OCI-LY7 (cell line): ENCODE measurements at regions not wholly inside any gene's neighbourhood (a gene's known extent, or its start where the extent isn't known, plus 50 kb on each side); places are given as distances from the start of the nearest gene placed in this dataset.
A peak's percentile ranks its signal among the peaks of the same experiment; 100 is the strongest.

Experiments
- BruUV-seq: library from RNA; stranded (reverse); fragments of 400-500 nt; replicated peaks from 2 replicates; lab custom pipeline; 2021; lab: Mats Ljungman, UMichigan
- CTCF ChIA-PET: fragments of 300-600 bp; sonication (Branson Sonifier 250); formaldehyde crosslinking; loops from one replicate; lab custom pipeline; 2022; ENCODE audit warnings: antibody characterized with exemption; ENCODE audit not compliant: unreplicated experiment; lab: Charles Lee
- POLR2A ChIA-PET: fragments of 300-600 bp; sonication (Branson Sonifier 250); formaldehyde crosslinking; loops from one replicate; lab custom pipeline; 2022; ENCODE audit warnings: antibody characterized with exemption; lab: Charles Lee
- DNase-seq: peaks from one replicate; pipeline ENCODE4 v3.0.0-alpha.2; 2015; ENCODE audit warnings: low spot score
- H2AFZ ChIP-seq: fragments of 200-600 bp; sonication (generic), shearing (Covaris generic); 2 replicates; pipeline ENCODE4 v1.6.1; 2014; ENCODE audit warnings: mild to moderate bottlenecking, antibody characterized with exemption, low read length, moderate library complexity
- H3K27ac ChIP-seq: fragments of 200-600 bp; sonication (generic); 2 replicates; pipeline ENCODE4 v1.5.1; 2014; ENCODE audit warnings: mixed run types, low read depth, mild to moderate bottlenecking, moderate library complexity, low read length, inconsistent platforms; ENCODE audit not compliant: poor library complexity, severe bottlenecking
- H3K36me3 ChIP-seq: fragments of 200-600 bp; sonication (generic); 2 replicates; pipeline ENCODE4 v1.6.1; 2014; ENCODE audit warnings: mild to moderate bottlenecking, antibody characterized with exemption, low read length, moderate library complexity, mixed read lengths; ENCODE audit not compliant: insufficient read depth
- H3K4me1 ChIP-seq: fragments of 200-600 bp; sonication (generic); 2 replicates; pipeline ENCODE4 v1.5.1; 2014; ENCODE audit warnings: mild to moderate bottlenecking, low read length; ENCODE audit not compliant: insufficient read depth, poor library complexity, severe bottlenecking
- H3K4me2 ChIP-seq: fragments of 200-600 bp; sonication (generic); 2 replicates; pipeline ENCODE4 v1.6.1; 2014; ENCODE audit warnings: mild to moderate bottlenecking, low read length
- H3K4me3 ChIP-seq: fragments of 200-600 bp; sonication (generic); 2 replicates; pipeline ENCODE4 v1.5.1; 2014; ENCODE audit warnings: mild to moderate bottlenecking, low read depth, low read length; ENCODE audit not compliant: poor library complexity, severe bottlenecking
- H3K79me2 ChIP-seq: fragments of 200-600 bp; sonication (generic); 2 replicates; pipeline ENCODE4 v1.6.1; 2016; ENCODE audit warnings: low read depth, mild to moderate bottlenecking, low read length, moderate library complexity, mixed read lengths; ENCODE audit not compliant: insufficient read depth
- H3K9me2 ChIP-seq: fragments of 200-600 bp; sonication (generic); 2 replicates; pipeline ENCODE4 v1.6.1; 2016; ENCODE audit warnings: mild to moderate bottlenecking, low read length, mixed read lengths; ENCODE audit not compliant: insufficient read depth
- H3K9me3 ChIP-seq: fragments of 200-600 bp; sonication (generic); 2 replicates; pipeline ENCODE4 v1.6.1; 2014; ENCODE audit warnings: mild to moderate bottlenecking, mixed run types, low read length, mixed read lengths
- H4K20me1 ChIP-seq: fragments of 200-600 bp; sonication (generic); 2 replicates; pipeline ENCODE4 v1.6.1; 2014; ENCODE audit warnings: mild to moderate bottlenecking, antibody characterized with exemption, low read length, moderate library complexity, mixed read lengths; ENCODE audit not compliant: insufficient read depth
- EZH2phosphoT487 ChIP-seq: fragments of 200-600 bp; sonication (generic); IDR thresholded peaks from 2 replicates; pipeline ENCODE4 v1.6.1; 2018; ENCODE audit warnings: low read depth, borderline replicate concordance, mild to moderate bottlenecking, mixed run types, antibody characterized with exemption, low read length, moderate library complexity, mixed read lengths
- intact Hi-C: fragments of 100-400 bp; cut with micrococcal nuclease; formaldehyde crosslinking; loops from one replicate; pipeline ENCODE4 v1.10.0; 2022; ENCODE audit not compliant: unreplicated experiment
- TF ChIP-seq, protein P1 (sequence below): fragments of 200-600 bp; sonication (generic); conservative IDR thresholded peaks from 2 replicates; pipeline ENCODE4 v1.5.1; 2014; ENCODE audit warnings: mild to moderate bottlenecking, antibody characterized with exemption, low read length, moderate library complexity, mixed read lengths

DNA sequence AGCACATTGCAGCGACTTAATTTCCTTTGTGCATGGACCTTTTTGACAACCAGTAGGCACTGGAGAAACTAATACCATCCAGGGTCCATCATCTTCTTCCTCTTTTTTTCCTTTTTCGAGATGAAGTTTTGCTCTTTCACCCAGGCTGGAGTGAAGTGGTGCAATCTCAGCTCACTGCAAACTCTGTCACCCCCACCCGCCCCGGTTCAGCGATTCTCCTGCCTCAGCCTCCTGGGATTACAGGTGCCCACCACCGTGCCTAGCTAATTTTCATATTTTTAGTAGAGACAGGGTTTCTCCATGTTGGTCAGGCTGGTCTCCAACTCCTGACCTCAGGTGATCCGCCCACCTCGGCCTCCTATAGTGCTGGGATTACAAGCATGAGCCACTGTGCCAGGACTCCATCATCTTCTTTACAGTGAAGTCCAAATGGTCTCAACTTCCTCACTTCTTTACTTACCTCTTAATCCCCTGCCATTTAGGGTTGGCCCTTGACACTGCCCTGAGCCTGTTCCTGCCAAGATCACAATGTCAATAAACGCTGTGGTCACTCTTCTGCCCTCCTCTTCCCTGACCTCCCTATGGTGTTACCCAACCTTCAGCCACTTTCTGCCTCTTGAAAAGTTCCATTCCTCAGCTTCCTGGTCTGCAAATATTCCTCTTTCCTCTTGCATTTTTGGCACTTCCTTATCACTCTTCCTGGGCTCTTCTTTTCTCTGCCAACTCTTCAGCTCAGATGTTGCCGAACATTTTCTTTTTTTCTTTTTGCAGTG lies 119.8 kb upstream of the SLC34A2 start:
- Histone ChIP-seq H3K79me2 (no peaks in the 10 kb centered on the region), H3K27ac (peak overlapping the region; percentile 55), H3K9me2 (no peaks in the 10 kb centered on the region), H3K36me3 (no peaks in the 10 kb centered on the region), H3K4me2 (peak overlapping the region; percentile 46), H3K4me3 (peak overlapping the region; percentile 22), H3K4me1 (peaks cover 37% of the 10 kb centered on the region), H4K20me1 (no peaks in the 10 kb centered on the region), H3K9me3 (no peaks in the 10 kb centered on the region), H2AFZ (peak overlapping the region; percentile 13; the same call in 1 of the 2 replicates)
- POLR2A ChIA-PET = interaction anchor here (0.6 to 1.4 kb wide), 3 partner anchors 16 to 950 kb away, joined by 4 to 6 read pairs (median 5); no protein-coding TSS in a partner anchor
- intact Hi-C loops = no loop called here
- BruUV-seq = no TSS peak
- TF ChIP-seq, protein P1, sequence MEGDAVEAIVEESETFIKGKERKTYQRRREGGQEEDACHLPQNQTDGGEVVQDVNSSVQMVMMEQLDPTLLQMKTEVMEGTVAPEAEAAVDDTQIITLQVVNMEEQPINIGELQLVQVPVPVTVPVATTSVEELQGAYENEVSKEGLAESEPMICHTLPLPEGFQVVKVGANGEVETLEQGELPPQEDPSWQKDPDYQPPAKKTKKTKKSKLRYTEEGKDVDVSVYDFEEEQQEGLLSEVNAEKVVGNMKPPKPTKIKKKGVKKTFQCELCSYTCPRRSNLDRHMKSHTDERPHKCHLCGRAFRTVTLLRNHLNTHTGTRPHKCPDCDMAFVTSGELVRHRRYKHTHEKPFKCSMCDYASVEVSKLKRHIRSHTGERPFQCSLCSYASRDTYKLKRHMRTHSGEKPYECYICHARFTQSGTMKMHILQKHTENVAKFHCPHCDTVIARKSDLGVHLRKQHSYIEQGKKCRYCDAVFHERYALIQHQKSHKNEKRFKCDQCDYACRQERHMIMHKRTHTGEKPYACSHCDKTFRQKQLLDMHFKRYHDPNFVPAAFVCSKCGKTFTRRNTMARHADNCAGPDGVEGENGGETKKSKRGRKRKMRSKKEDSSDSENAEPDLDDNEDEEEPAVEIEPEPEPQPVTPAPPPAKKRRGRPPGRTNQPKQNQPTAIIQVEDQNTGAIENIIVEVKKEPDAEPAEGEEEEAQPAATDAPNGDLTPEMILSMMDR = no peak
- peak; percentile 32 for DNase-seq
- CTCF ChIA-PET = no interaction called here

DNA sequence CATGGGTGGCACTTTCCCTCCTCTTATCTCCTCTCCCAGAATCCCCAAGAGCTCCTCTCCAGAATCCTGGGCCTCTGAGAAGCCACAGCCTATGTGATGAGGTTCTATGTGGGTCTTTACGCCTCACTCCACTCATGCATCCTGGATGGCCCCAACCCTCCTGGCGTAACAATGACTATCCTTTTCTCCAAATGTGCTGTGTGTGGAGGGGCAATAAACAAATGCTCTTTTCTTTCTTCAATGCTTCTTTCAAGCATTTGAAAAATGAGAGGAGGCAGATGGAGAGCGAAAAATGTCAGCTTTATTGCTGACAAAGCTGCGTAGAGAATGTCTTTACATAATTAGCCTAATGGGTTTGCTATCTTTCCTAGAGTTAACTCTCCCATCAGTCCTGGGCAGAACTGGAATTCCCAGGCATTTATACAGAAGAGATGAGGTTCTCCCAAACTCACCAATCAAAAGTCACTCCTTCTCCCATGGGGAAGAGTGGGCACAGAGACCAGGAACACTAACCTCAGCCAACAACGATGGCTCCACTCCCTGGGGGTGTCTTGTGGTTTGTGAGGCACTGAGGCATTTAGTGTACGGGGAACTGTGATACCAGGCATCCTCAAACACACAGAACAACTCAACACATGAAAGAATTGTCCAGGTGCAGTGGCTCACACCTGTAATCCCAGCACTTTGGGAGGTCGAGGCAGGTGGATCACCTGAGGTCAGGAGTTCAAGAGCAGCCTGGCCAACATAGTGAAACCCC lies 118.9 kb upstream of the SLC34A2 start:
- DNase-seq = peak; percentile 67
- Histone ChIP-seq H3K4me3 (peak overlapping the region; percentile 22), H3K36me3 (no peaks in the 10 kb centered on the region), H3K9me3 (no peaks in the 10 kb centered on the region), H3K9me2 (no peaks in the 10 kb centered on the region), H2AFZ (peak overlapping the region; percentile 13; the same call in 1 of the 2 replicates), H3K4me1 (peaks cover 37% of the 10 kb centered on the region), H4K20me1 (no peaks in the 10 kb centered on the region), H3K4me2 (peak overlapping the region; percentile 46), H3K79me2 (no peaks in the 10 kb centered on the region), H3K27ac (peak overlapping the region; percentile 55)
- TF ChIP-seq, protein P1 = no peak
- no peak for TF ChIP-seq EZH2phosphoT487
- ChIA-PET POLR2A (interaction anchor here (0.6 to 1.4 kb wide), 4 partner anchors 15 to 950 kb away, joined by 3 to 6 read pairs (median 5); no protein-coding TSS in a partner anchor), CTCF (no interaction called here)
- BruUV-seq = no TSS peak
- intact Hi-C loops = no loop called here
